Skin of body (tissue), 1 donor: ENCODE measurements at regions not wholly inside any gene's neighbourhood (a gene's known extent, or its start where the extent isn't known, plus 50 kb on each side); places are given as distances from the start of the nearest gene placed in this dataset.

Experiments
- DNase-seq: peaks from one replicate; lab custom pipeline; 2025; lab: John Stamatoyannopoulos, UW

- DNase-seq = no peak
These were observed 500.6 kb upstream of the GOLIM4 start for GRCh38 chr3:168596175-168596823.

DNA sequence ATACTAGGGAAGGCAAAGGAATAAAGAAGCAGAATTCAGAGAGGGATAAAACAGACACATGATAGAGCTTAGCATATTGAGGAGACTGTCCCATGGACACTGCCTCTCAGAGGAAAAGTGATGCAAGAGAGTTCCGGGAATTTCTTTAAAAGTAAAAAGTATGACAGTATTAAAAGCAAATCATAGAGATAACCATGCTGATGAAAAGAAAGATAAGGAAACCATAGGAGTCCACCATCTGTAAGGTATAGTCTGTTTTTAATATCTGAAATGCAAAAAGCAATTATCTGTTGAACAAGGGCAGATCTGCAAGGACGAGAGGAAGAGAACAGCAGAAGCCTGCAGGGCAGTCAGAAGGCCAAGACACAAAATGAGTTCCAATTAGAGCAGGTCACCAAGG, 495.9 kb upstream of the GOLIM4 start:
- DNase-seq = no peak

- DNase-seq = no peak
These were observed 493.7 kb upstream of the GOLIM4 start for GRCh38 chr3:168589376-168589775.

- no peak for DNase-seq
These were observed 489.8 kb upstream of the GOLIM4 start for GRCh38 chr3:168585544-168585943.

DNA sequence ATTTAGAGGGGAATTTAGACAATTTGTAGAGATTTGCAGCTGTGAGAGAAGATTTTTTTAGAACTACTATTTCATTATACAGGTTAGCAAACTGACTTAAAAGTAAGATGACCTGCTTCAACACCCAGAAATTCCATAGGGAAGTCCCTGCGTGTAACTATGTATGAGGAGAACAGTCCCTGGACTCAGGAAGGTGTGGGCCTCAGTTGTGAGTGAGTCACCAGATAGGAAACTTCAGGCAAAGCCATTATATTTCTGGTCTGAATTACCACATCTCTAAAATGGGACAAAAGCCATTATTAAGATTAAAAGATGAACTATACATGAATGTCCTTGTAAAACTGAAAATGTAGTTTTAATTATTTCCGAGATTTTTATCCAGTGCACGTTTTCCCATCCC, 488.3 kb upstream of the GOLIM4 start:
- no peak for DNase-seq

GRCh38 chr3:168582503-168582902, 486.8 kb upstream of the GOLIM4 start:
- DNase-seq = no peak

DNA sequence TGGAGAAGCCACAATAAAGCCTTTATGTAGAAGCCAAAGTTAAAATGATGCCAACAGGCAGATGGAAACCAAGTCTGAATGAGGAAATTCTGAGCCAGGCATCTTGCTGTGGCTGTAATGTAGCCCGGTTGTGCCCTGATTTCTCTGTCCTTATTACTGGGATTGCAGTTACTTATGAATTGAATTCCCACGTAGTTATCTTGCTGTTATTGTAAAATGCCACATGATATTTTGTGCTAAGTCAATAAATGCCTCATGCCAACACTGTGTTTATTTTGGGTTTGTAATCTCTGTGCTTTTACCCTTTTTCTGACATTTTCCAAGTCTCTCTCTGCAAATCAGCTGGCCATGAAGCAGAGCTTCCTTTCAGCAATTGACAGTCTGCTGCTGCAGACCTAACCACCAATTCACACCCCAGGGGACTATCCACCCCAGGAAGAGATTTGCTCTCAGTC, 486.1 kb upstream of the GOLIM4 start:
- no peak for DNase-seq

DNA sequence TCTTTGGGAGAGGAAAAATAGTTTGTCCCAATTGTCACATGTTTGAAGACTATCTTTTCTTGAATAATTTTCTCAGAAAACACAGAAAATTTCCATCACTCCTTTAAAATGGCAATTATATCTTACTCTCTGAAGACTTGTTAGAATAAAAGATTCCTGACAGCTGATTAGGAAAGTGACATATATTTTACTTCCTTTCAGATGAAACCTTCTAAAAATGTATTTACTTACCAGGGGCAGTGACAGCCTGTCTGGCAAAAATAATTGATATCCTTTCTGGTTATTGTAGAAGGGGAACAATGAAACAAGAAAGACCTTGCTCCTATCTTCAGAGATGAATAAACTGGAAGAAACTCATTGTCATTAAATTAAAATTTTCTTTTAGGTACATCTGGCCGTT, 483.3 kb upstream of the GOLIM4 start:
- DNase-seq = no peak

- DNase-seq = no peak
These were observed 480.0 kb upstream of the GOLIM4 start for GRCh38 chr3:168575750-168576149.

DNA sequence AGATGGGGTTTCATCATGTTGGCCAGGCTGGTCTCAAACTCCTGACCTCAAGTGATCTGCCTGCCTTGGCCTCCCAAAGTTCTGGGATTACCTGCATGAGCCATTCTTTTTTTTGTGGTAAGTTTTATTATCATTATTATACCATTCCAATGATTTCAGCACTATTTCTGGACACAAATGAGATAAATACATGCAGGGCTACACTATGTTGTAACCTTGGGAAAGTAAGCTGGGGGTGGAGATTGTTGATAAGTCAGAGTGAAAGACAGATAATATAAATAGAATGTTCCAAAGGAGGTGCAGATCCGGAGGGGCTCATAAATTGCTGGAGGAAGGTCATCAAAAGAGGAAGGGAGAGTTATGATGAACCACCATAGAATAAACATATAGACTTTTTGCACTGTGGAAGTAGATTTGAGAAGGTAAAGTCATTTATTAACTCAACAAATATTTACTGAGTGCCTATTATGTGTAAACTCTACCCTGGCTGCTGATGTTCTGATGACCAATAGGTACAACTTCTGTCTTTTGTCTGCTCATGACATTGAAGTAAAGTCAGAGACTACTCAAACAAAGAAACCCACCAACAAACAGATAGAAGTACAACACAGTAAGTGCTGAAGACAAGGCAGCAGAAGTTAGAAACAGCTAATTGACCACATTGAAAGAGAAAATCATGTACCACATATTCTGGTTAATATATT, 478.9 kb upstream of the GOLIM4 start:
- DNase-seq = no peak

DNA sequence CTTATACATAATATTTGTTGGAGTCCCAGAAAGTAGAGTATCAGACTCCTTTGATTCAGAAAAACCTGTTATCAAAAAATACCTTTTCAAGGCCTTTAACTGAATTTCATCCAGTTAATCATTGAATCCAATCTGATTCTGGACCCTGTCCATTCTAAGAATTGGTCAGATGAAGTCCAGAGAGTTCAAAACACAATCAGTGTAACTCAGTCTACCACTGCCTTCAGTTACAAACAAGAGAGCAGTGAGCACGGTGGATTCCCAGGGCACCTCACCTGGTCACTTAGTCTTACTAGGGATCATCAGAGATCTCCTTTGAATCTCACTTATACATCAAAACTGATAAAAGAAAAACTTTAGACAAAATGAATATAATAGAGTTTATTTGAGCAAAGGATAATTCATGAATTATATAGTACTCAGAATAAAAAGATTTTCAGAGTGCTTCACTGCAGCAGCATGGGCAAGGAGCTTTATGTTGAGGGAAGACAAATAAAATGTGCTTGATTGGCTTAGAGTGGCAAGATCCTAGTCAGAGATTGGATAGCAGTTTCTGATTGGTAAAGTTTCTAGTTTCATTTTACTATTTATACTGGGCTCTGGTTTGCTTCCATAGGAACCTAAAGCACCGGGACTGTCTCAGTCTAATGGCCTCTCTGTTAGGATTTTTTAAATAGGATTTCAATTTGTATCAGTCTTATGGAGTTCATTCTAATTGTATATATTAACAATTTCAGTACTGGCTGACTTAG, 474.9 kb upstream of the GOLIM4 start:
- DNase-seq = no peak

DNA sequence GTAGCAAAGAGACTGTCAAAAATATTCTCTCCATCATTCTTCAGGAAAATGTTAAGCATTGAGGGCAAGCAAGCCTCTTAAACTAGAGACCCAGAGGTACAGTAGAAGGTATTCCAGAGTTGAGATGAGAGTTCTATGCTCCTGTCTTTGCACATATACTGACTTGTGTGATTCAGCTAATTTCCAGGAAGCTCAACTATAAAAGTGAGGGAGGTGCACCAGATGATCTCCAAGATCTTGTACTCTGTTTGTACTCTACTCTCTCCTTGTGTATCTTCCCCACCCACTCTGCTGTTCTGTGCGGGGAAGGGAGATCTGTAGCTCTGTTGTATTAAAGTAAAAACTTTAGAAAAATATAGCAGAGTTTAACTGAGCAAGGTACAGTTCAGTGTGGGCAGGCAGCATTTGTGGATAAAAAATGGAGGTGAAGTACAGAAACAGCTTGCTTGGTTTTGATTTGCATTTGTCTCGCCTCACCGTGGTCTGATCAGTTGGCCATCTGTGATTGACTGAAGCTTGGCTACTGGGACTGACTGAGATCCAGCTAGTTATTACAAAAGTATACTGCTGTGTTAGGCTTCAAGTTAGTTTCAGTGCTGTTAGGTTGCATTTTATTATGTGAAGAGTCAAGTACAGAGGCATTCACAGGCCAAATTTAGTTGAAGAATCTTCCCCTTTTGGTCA, 463.1 kb upstream of the GOLIM4 start:
- no peak for DNase-seq

GRCh38 chr3:168552251-168552650, 456.5 kb upstream of the GOLIM4 start:
- DNase-seq = no peak

GRCh38 chr3:168548719-168549118, 453.0 kb upstream of the GOLIM4 start:
- DNase-seq = no peak

GRCh38 chr3:168546707-168547106, 451.0 kb upstream of the GOLIM4 start:
- DNase-seq = no peak

DNA sequence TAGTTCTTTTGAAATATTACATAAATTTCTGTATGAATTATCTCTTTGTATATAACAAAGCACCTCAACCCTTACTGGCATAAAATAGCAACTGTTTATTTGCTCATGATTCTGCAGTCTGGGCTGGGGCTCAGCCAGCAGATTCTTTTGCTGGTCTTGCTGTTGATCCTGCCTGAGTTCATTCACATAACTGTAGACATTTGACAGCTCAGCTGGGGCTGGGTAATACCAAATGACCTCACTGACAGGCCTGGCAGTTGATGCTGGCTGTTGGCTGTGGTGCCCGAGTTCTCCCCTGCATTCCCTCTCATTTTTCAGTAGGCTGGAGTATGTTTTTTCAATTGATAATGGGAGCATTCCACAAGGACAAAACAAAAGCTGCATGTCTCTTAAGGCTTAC, 449.9 kb upstream of the GOLIM4 start:
- no peak for DNase-seq

GRCh38 chr3:168544097-168544957, 448.6 kb upstream of the GOLIM4 start:
- DNase-seq = no peak

- no peak for DNase-seq
These were observed 445.0 kb upstream of the GOLIM4 start for GRCh38 chr3:168540726-168541125.

DNA sequence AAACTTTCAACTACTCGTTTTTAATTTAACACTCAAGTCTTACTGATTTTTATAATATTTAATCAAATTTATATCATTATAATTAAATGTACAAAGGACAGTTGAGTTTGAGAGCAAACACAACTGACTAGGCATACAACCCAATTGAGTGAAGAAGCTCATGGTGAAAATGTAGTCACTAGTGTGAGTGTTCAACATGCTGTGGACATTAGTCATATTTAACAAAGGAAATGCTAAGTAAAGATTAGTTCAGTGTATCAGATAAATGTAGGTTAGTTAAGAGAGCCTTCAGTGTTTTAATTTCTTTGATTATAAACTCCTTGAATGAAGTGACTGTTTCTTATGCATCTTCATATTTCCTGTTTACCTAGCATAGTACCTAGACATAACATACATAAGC, 444.2 kb upstream of the GOLIM4 start:
- no peak for DNase-seq

- no peak for DNase-seq
These were observed 439.0 kb upstream of the GOLIM4 start for GRCh38 chr3:168534761-168535160.

- no peak for DNase-seq
These were observed 437.9 kb upstream of the GOLIM4 start for GRCh38 chr3:168533600-168533999.
